ENCODE measurements at regions not wholly inside any gene's neighbourhood (a gene's known extent, or its start where the extent isn't known, plus 50 kb on each side); places are given as distances from the start of the nearest gene placed in this dataset.

DNA sequence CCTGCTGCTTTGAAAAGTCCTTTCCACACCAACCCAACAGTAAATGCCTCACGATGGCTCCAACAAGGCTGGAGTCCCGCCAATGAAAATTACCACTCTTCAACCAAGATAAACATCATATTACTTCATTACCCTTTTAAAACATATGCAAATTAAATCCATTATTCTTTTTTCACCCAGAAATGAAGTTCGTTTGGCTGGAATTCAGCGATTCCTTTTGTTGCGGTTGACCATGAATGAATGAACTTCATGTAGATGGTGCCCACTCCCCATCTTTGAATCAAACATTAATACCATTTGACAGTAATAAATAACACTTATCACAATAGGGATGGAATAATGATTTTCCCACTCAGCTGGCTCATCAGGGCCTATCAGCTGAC lies 211.5 kb upstream of the TOX3 start:
- TF ChIP-seq, protein P1, sequence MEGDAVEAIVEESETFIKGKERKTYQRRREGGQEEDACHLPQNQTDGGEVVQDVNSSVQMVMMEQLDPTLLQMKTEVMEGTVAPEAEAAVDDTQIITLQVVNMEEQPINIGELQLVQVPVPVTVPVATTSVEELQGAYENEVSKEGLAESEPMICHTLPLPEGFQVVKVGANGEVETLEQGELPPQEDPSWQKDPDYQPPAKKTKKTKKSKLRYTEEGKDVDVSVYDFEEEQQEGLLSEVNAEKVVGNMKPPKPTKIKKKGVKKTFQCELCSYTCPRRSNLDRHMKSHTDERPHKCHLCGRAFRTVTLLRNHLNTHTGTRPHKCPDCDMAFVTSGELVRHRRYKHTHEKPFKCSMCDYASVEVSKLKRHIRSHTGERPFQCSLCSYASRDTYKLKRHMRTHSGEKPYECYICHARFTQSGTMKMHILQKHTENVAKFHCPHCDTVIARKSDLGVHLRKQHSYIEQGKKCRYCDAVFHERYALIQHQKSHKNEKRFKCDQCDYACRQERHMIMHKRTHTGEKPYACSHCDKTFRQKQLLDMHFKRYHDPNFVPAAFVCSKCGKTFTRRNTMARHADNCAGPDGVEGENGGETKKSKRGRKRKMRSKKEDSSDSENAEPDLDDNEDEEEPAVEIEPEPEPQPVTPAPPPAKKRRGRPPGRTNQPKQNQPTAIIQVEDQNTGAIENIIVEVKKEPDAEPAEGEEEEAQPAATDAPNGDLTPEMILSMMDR (IDR thresholded peaks at IDR 0.05; ENCODE audit: insufficient read depth, low read depth, low read length): no peak
- TF ChIP-seq EZH2 (IDR thresholded peaks at IDR 0.05; ENCODE audit: insufficient read depth, low read length): no peak

Data from astrocyte (in vitro differentiated cells and primary cell).